Thyroid gland (tissue), 4 donors: ENCODE measurements at regions not wholly inside any gene's neighbourhood (a gene's known extent, or its start where the extent isn't known, plus 50 kb on each side); places are given as distances from the start of the nearest gene placed in this dataset.

Source experiments
- DNase-seq, 2 donors: peaks; one replicate each; pipeline ENCODE4 v3.0.0-alpha.2; 2019
- H3K27ac ChIP-seq, 3 donors: fragments of 200-600 bp; sonication (generic); 1 replicate in 2 of 3; 2 replicates in 1 of 3; pipeline ENCODE4 v1.5.1; 2016 to 2019; ENCODE audit warnings: mild to moderate bottlenecking in 1 of 3, moderate library complexity in 1 of 3
- H3K27me3 ChIP-seq: fragments of 200-600 bp; sonication (generic); one replicate; pipeline ENCODE4 v1.5.1; 2019
- H3K36me3 ChIP-seq, 2 donors: fragments of 200-600 bp; sonication (generic); one replicate each; pipeline ENCODE4 v1.5.1; 2016 to 2019
- H3K4me1 ChIP-seq, 2 donors: fragments of 200-600 bp; sonication (generic); one replicate each; pipeline ENCODE4 v1.5.1; 2017 to 2019
- H3K4me3 ChIP-seq, 3 donors: fragments of 200-600 bp; sonication (generic); replicated peaks in 1 of 3; 1 replicate in 2 of 3; 2 replicates in 1 of 3; pipeline ENCODE4 v1.5.1; 2016; ENCODE audit warnings: mild to moderate bottlenecking in 1 of 3
- H3K9me3 ChIP-seq: fragments of 200-600 bp; sonication (generic); one replicate; pipeline ENCODE4 v1.5.1; 2017
- CTCF ChIP-seq, 6 experiments: fragments of 200-600 bp in 3 of 6; fragments of 450-650 bp in 3 of 6; sonication (generic) in 3 of 6; IDR thresholded peaks; one replicate each; pipeline ENCODE4 v1.5.1; 2016 to 2019; ENCODE audit warnings: antibody characterized with exemption in 6 of 6, mild to moderate bottlenecking in 2 of 6, inconsistent platforms in 1 of 6, moderate library complexity in 1 of 6
- POLR2A ChIP-seq, 2 donors: fragments of 450-650 bp; IDR thresholded peaks; one replicate each; pipeline ENCODE4 v1.6.1; 2017; ENCODE audit warnings: antibody characterized with exemption in 2 of 2, mild to moderate bottlenecking in 2 of 2, moderate library complexity in 1 of 2
- WGBS, 2 donors: methylation state at CpG; one replicate each; pipeline ENCODE4 v1.1.5; 2017; 5-methylcytosine and 5-hydroxymethylcytosine counted together
- intact Hi-C: fragments of 100-400 bp; cut with DNase I; formaldehyde crosslinking; loops from one replicate; pipeline ENCODE4 v1.15.1; 2023

- no peaks in the 10 kb centered on the region for H3K27me3 ChIP-seq
- TF ChIP-seq CTCF (IDR thresholded peaks at IDR 0.05) (no peak), POLR2A (IDR thresholded peaks at IDR 0.05) (no peak)
- no peaks in the 10 kb centered on the region for H3K4me1 ChIP-seq
- H3K4me3 ChIP-seq = no peak overlapping the region
- no peaks in the 10 kb centered on the region for H3K9me3 ChIP-seq
- intact Hi-C loops = no loop called here
- no peak for DNase-seq
- H3K36me3 ChIP-seq = no peaks in the 10 kb centered on the region
- 72 to 73% methylated on average over 2 of the region's 2 CpGs for WGBS, 2 donors
- H3K27ac ChIP-seq = no peak overlapping the region
Observed at GRCh38 chr14:23702656-23703426, 66.7 kb downstream of the DHRS2 start.

GRCh38 chr14:23704890-23705289 lies 68.7 kb downstream of the DHRS2 start:
- intact Hi-C loops = no loop called here
- H3K27me3 ChIP-seq = no peaks in the 10 kb centered on the region
- no peaks in the 10 kb centered on the region for H3K4me1 ChIP-seq
- no peak overlapping the region for H3K27ac ChIP-seq
- TF ChIP-seq CTCF (IDR thresholded peaks at IDR 0.05) = no peak
- TF ChIP-seq POLR2A (IDR thresholded peaks at IDR 0.05) = no peak
- no peak for DNase-seq
- no peak overlapping the region for H3K4me3 ChIP-seq
- H3K9me3 ChIP-seq = no peaks in the 10 kb centered on the region
- H3K36me3 ChIP-seq = no peaks in the 10 kb centered on the region
- WGBS, 2 donors = 46 to 50% methylated on average over 2 of the region's 2 CpGs

- Histone ChIP-seq H3K4me1 (no peaks in the 10 kb centered on the region), H3K9me3 (no peaks in the 10 kb centered on the region), H3K36me3 (no peaks in the 10 kb centered on the region), H3K4me3 (no peak overlapping the region), H3K27ac (no peak overlapping the region), H3K27me3 (no peaks in the 10 kb centered on the region)
- WGBS, 2 donors = 81 to 86% methylated on average over 5 of the region's 5 CpGs
- DNase-seq = no peak
- no peak for TF ChIP-seq POLR2A (IDR thresholded peaks at IDR 0.05)
- TF ChIP-seq CTCF (IDR thresholded peaks at IDR 0.05) = no peak
- intact Hi-C loops = no loop called here
Observed at GRCh38 chr14:23707415-23707814, 71.3 kb downstream of the DHRS2 start.

GRCh38 chr14:23708343-23708742 lies 72.2 kb downstream of the DHRS2 start:
- no peak for TF ChIP-seq POLR2A (IDR thresholded peaks at IDR 0.05)
- no peak for TF ChIP-seq CTCF (IDR thresholded peaks at IDR 0.05)
- WGBS, 2 donors = 86 to 90% methylated on average over 4 of the region's 4 CpGs
- intact Hi-C loops = no loop called here
- Histone ChIP-seq H3K27ac (no peak overlapping the region), H3K9me3 (no peaks in the 10 kb centered on the region), H3K36me3 (no peaks in the 10 kb centered on the region), H3K27me3 (no peaks in the 10 kb centered on the region), H3K4me1 (no peaks in the 10 kb centered on the region), H3K4me3 (no peak overlapping the region)
- DNase-seq = no peak

GRCh38 chr14:23709923-23710322 lies 73.8 kb downstream of the DHRS2 start:
- Histone ChIP-seq H3K4me1 (no peaks in the 10 kb centered on the region), H3K36me3 (no peaks in the 10 kb centered on the region), H3K9me3 (no peaks in the 10 kb centered on the region), H3K27ac (no peak overlapping the region), H3K27me3 (no peaks in the 10 kb centered on the region), H3K4me3 (no peak overlapping the region)
- TF ChIP-seq CTCF (IDR thresholded peaks at IDR 0.05) = no peak
- no peak for TF ChIP-seq POLR2A (IDR thresholded peaks at IDR 0.05)
- 76 to 97% methylated on average over 2 of the region's 2 CpGs for WGBS, 2 donors
- intact Hi-C loops = no loop called here
- no peak for DNase-seq
